T-helper 22 cell (primary cell): ENCODE measurements at regions not wholly inside any gene's neighbourhood (a gene's known extent, or its start where the extent isn't known, plus 50 kb on each side); places are given as distances from the start of the nearest gene placed in this dataset.

Experiments used
- DNase-seq: peaks from one replicate; pipeline ENCODE4 v3.0.0-alpha.2; 2020; ENCODE audit warnings: low read depth

- no peak for DNase-seq
Observed at GRCh38 chr7:7118822-7119221, 63.5 kb upstream of the C1GALT1 start.

GRCh38 chr7:7119729-7120128 lies 62.6 kb upstream of the C1GALT1 start:
- no peak for DNase-seq

DNA sequence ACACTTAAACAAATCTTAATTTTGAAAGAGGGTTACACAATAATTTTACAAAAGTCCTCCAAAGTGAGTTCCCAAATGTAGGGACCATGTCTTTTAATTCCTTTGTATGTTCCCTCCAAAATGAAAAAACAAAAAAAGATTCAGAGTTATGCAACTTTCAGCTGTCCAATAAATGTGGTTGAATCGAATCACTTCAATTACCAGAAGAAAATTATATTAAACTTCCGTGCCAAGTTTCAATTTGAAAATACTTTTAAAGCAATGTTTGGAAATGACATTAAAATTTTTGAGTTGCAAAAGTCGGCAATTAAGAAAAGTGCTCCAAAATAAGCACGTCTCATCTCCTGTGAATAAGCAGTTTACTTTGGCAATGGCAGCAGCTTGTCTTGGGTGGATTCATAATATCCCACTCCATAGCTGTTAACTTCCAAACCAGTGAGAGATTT lies 60.3 kb upstream of the C1GALT1 start:
- no peak for DNase-seq

DNA sequence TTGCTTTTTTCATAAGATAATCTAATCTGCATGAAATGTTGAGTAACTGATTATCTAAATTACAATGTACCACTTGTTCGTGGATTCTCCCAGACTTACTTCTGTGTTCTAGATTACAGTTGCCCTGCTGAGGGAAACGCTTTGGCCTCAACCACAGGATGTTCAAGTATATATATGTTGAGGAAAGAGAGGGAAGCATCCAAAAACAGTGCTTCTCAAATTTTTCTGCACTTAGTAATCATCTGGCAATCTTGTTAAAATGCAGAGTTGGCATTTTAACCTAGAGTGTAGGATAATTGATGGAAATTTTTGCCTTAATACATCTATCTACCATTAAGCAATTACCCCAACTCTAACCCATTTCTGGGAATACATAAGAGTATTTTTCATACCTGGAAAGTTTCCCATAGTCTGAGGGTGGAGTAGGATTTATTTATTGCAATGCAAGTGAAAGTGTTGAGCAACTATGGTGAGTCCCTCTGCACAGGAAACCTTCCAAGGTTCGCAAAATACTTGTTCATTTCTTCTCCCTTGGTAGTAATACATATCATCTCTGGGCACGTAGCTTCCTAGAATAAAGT lies 59.6 kb upstream of the C1GALT1 start:
- DNase-seq, result no peak

- DNase-seq, result no peak
Observed at GRCh38 chr7:7125963-7126362, 56.4 kb upstream of the C1GALT1 start.

GRCh38 chr7:7127773-7128172 lies 54.6 kb upstream of the C1GALT1 start:
- DNase-seq, result no peak

GRCh38 chr7:7129381-7129780 lies 53.0 kb upstream of the C1GALT1 start:
- DNase-seq, result no peak

DNA sequence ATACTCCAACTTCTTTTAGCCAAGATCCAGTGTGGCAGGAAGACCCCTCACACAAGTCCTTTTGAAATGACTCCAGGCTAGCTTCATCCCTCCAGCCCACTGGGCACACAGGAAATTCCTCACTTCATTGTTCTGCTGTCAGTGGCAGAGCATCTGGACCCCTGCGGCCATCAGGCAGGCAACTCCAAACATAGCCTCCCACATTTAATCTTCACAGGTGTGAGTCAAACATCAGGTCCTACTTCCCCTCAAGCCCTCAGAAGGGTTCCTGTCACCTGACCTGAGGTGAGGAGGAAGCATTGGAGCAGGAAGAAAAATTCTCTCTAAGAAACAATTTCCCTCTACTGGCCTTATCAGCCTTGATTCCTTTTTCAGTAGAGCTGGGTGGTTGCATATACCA lies 51.1 kb upstream of the C1GALT1 start:
- no peak for DNase-seq
